HG03354 (cell line): ENCODE measurements at regions not wholly inside any gene's neighbourhood (a gene's known extent, or its start where the extent isn't known, plus 50 kb on each side); places are given as distances from the start of the nearest gene placed in this dataset.

Experiments used
- ATAC-seq: cut with Tn5 transposase; IDR thresholded peaks from one replicate; pipeline ENCODE4 v1.9.1; 2021; ENCODE audit warnings: mild to moderate bottlenecking; ENCODE audit not compliant: unreplicated experiment, poor library complexity, severe bottlenecking

DNA sequence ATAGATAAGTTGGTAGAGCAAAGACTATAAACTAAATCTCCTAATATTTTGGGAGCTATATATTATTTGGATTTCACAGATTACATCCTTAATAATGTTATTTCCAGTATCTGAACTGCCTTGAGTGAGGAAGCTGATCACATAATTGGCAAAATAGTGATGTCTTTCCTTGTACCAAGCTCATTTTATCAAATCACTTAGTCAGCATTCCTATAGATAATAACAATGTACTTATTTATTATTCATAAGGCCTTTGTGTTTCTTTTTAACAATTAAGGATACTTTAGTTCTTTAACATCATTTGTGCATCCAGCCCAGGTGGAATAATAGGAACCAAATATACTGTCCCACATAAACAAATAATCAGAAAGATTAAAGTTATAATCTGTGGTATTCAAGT is 1093.6 kb downstream of the PCDH18 start:
- ATAC-seq = no peak

DNA sequence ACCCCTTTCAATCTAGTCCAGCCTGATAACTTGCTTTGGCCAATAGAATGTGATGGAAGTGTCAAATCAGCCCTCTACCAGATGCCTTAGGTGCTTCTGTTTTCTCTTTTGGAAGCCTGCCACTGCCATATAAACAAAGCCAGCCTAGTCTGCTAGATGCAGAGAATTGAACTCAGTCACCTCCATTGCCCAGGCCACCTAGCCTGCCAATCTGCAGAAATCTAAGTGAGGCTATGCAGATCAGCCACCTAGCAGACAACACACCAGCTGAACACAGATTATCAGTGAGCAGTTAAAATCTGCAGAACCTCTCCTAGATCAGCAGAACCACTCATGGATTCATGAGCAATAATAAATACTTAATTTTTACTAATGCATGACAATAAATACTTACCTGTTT is 1108.2 kb downstream of the PCDH18 start:
- ATAC-seq = no peak

- no peak for ATAC-seq
Measured at GRCh38 chr4:136414981-136415380, 1117.3 kb downstream of the PCDH18 start.

- no peak for ATAC-seq
Measured at GRCh38 chr4:136412708-136413107, 1119.6 kb downstream of the PCDH18 start.

- no peak for ATAC-seq
Measured at GRCh38 chr4:136400829-136401228, 1131.5 kb downstream of the PCDH18 start.

- no peak for ATAC-seq
Measured at GRCh38 chr4:136395212-136395722, 1137.0 kb downstream of the PCDH18 start.

GRCh38 chr4:136392576-136392975 is 1139.7 kb downstream of the PCDH18 start:
- ATAC-seq = no peak

- no peak for ATAC-seq
Measured at GRCh38 chr4:136390824-136391223, 1141.5 kb downstream of the PCDH18 start.

DNA sequence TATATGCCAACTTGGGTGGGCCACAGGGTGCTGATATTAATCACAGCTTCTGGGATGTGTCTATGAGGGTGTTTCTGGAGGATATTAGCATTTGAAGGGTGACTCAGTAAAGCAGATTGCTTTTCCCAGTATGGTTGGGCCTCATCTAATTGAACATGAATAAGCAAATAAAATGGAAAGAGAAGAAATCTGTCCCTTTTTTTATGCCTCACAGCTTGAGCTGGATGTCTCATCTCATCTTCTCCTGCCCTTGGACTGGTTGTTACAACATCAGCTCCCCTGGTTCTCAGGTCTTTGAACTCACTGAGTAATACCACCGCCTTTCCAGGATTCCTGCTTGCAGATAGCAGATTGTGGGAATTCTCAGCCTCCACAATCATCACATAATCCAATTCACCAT is 1149.2 kb downstream of the PCDH18 start:
- ATAC-seq = no peak

GRCh38 chr4:136371231-136371630 is 1161.1 kb downstream of the PCDH18 start:
- no peak for ATAC-seq

DNA sequence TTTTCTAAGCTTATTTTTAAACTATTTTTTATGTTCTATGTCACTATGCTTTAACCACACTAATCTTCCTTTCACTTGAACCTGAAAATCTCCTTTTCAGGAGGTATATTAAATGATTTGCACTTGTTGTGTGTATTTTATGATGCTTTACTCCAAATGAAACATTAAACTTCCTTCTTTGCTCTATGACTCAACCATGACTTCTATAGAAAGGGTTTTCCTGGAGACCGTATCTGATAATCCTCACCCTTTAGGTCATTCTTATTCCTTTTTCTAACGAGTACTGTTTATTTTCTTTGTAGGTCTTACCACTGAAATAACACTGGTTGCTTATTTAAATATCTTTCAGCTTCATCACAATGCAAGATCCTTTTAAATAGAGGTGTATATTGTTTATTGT is 1163.2 kb downstream of the PCDH18 start:
- ATAC-seq = no peak

DNA sequence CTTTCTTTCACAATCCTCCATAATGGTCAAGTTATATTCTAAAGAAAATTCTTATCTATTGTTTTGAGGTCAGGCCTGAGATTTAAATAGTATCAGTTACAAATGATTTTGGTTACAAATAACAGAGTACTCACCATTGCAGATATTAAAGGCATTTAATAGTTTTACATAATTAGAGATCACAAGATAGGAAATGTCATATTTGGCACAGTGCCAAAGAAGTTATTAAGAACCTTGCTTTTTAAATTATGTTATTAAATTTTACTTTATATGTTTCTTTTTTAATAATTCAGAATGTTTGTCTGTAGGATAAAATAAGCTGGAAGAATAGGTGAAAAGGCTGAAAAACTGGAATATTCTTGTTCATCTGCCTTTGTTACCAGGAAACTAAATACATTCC is 1174.7 kb downstream of the PCDH18 start:
- ATAC-seq = no peak

GRCh38 chr4:136355970-136356369 is 1176.3 kb downstream of the PCDH18 start:
- no peak for ATAC-seq

- no peak for ATAC-seq
Measured at GRCh38 chr4:136343340-136343739, 1189.0 kb downstream of the PCDH18 start.

DNA sequence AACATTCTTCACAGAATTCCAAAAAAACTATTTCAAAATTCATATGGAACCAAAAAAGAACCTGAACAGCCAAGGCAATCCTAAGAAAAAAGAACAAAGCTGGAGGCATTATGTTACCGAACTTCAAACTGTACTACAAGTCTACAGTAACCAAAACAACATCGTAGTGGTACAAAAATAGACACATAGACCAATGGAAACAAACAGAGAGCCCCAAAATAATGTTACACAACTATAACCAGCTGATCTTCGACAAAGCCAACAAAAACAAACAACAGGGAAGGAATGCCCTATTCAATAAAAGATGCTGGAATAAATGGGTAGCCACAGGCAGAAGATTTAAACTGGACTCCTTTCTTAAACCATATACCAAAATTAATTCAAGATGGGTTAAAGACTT is 1189.6 kb downstream of the PCDH18 start:
- no peak for ATAC-seq

GRCh38 chr4:136337216-136337615 is 1195.1 kb downstream of the PCDH18 start:
- no peak for ATAC-seq

DNA sequence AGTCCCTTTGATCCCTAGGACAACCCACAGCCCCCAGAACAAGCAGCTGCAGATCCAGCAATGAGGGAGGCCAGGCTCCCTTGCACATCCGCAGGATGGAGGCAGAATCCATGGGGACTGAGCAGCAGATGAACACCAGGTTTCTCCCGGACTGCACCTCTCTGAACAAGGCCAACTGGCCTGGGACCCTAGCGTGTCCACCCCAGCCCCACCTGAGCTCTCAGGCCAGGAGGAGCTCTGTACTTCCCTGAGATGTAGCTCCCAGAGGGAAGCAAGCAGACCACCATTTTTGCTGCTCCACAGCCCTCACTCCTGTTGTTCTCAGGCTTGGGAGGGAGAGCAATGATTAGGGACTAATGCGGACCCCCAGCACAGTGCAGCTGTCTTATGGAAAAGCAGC is 1195.8 kb downstream of the PCDH18 start:
- ATAC-seq = no peak

- no peak for ATAC-seq
Measured at GRCh38 chr4:136329042-136329662, 1203.1 kb downstream of the PCDH18 start.

DNA sequence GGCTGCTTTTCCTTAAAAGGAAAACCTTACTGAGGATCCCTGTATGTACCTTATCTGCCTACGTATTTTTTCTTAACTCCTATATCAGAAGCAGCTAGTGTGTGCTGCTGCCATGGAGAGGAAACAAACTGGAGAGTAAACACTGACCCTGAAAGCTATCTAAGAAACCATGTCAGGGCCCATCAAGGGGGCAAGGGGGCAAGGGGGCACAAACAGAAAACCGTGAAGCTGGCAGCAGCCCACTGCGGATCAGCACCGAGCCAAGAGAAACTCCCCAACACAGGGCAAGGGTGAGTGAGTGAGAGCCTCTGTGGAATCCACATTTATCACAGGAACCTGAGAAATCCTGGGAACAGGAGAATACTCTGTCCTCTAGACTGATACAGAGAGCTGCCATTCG is 1204.2 kb downstream of the PCDH18 start:
- ATAC-seq = no peak

DNA sequence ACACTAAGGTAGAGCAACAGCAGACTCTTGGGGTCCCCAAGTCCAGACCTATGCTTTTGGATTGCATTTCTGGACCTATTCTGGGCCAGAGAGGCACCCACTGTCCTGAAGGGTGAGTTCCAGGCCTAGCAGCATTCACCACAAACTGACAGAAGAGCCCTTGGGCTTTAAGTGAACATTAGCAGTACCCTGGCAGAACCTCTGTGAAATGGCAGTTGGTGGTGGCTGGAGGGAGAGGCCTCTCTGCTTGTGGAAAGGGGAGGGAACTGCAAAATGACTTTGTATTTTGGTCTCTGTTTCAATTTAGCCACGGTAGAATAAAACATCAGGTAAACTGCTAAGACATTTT is 1211.9 kb downstream of the PCDH18 start:
- ATAC-seq = no peak

GRCh38 chr4:136319789-136320464 is 1212.4 kb downstream of the PCDH18 start:
- ATAC-seq = no peak

GRCh38 chr4:136316961-136317360 is 1215.3 kb downstream of the PCDH18 start:
- no peak for ATAC-seq
